ENCODE measurements at regions not wholly inside any gene's neighbourhood (a gene's known extent, or its start where the extent isn't known, plus 50 kb on each side); places are given as distances from the start of the nearest gene placed in this dataset.

DNA sequence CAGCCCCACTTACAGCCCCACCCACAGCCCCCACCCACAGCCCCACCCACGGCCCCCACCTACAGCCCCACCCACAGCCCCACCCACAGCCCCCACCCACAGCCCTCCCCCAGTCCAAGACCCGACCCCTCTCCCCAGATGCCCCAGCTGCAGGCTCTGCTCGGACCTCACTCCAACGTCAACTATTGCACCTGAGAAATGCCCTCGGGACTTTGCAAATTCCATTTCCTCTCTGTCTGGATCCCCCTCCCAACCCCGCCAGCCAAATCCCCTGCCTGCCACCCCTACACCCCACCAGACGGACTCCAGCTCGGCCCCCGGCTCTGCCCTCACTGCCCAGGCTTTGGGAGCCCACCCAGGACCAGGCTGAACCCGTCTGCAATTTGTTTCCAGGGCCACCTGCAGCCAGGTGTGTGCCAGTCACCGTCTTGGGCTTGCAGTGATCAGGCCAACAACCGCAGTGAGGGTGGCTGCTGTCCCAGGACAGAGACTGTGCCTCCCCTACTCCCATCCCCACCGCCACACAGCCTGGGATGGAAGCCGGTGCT, 662.8 kb downstream of the BRD1 start:
- DNase-seq: no peak
- intact Hi-C loops (cut with DNase I): no loop called here
- ATAC-seq (ENCODE audit: poor library complexity): no peak

DNA sequence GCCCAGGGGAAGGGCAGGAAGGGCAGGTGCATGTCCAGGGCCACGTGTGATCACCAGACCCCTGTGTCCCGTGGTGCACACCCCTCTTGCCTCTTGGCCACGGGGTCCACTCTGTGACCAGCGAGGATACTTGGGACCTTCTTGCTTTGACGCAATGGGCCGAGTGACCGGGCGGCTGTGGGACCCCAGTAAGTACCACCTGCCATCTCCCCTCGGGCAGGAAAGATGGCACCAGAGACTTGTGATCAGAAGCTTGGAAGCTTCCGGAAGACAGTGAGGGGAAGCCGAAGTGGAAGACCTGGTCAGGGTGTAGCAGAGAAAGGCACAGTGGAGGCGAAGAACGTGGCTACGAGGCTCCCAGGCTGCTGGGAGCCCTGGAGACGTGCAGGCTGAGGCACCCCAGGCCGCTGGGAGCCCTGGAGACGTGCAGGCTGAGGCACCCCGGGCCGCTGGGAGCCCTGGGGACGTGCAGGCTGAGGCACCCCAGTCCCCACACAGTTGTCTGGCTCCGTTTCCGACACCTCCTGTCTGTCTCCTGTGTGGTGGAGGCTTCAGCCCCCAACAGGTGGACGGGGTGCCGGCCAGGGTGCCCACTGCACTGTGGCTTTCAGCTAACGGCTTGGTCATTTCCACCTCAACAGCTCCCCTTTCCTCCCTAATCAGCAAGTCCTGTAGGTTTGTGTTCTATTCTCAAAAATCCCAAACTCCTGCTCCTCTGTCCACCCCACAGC, 663.5 kb downstream of the BRD1 start:
- intact Hi-C loops (cut with DNase I): no loop called here
- ATAC-seq (ENCODE audit: poor library complexity) (no peak), DNase-seq (no peak)

DNA sequence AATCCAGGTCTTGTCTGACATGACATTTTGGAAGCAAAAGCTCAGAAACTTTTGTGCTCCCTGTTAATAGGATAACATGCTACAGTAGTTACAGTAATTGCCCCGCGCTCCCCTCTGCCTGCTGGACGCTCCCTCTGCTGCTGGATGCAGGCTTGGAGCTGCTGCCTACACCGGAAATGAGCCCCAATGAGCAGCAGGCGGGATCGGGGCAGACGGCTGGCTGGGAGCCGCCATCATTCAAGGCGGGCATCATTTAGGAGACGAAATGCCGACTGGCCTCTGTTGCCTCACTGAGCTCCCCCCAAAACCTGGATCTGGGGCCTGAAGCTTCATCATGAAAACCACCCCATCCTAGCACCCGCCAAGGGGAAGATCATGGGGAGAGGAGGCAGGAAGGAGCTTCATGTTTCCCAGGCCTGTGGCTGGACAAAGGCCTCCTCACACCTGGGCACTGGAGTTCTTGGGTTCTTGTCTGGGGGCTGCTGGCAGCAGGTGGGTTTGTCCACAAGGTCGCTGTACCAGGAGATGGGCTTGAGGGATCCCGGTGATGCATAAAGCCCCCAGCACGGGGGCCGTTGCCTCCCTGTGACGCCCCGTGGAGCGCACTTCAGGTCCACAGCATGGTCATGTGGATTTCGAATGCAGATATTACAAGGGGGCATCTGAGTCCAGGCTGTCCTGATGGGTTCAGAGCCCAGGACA, 664.3 kb downstream of the BRD1 start:
- DNase-seq: no peak
- intact Hi-C loops (cut with DNase I): no loop called here
- ATAC-seq (ENCODE audit: poor library complexity): no peak

- DNase-seq: no peak
- no peak for ATAC-seq (ENCODE audit: poor library complexity)
- intact Hi-C loops (cut with DNase I): no loop called here
These were observed 664.8 kb downstream of the BRD1 start for GRCh38 chr22:49162841-49163240.

- no peak for DNase-seq
- intact Hi-C loops (cut with DNase I): no loop called here
- no peak for ATAC-seq (ENCODE audit: poor library complexity)
These were observed 666.4 kb downstream of the BRD1 start for GRCh38 chr22:49161002-49161850.

DNA sequence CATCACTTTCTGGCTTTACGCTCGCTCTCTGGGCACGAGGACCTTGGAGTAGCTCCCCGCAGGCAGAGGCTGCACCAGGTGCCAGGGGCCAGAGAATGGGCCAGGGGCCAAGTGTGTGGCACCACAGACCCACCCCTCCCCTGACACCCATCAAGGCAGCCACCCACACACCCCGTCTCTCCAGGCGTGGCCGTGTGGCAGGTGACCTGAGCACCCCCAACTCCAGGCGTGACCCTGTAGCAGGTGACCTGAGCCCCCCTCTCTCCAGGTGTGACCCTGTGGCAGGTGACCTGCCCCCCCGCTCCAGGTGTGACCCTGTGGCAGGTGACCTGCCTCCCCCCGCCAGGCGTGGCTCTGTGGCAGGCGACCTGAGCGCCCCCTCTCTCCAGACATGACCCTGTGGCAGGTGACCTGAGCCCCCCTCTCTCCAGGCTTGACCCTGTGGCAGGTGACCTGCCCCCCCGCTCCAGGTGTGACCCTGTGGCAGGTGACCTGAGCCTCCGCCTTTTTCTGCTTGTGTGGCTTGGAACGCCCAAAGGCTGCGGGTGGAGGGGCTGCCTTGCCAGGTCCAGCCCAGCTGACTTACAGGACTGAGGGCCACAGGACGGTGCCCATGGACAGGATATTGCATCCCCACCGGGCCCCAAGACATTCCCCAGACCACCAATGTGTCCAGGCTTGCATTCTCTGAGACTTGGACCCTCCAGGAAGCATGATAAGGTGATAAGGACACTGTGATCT, 667.2 kb downstream of the BRD1 start:
- intact Hi-C loops (cut with DNase I): no loop called here
- ATAC-seq (ENCODE audit: poor library complexity) (no peak), DNase-seq (no peak)

- DNase-seq (no peak), ATAC-seq (ENCODE audit: poor library complexity) (no peak)
- intact Hi-C loops (cut with DNase I): no loop called here
These were observed 668.0 kb downstream of the BRD1 start for GRCh38 chr22:49159711-49160110.

- intact Hi-C loops (cut with DNase I): no loop called here
- DNase-seq (no peak), ATAC-seq (ENCODE audit: poor library complexity) (no peak)
These were observed 668.7 kb downstream of the BRD1 start for GRCh38 chr22:49158741-49159564.

DNA sequence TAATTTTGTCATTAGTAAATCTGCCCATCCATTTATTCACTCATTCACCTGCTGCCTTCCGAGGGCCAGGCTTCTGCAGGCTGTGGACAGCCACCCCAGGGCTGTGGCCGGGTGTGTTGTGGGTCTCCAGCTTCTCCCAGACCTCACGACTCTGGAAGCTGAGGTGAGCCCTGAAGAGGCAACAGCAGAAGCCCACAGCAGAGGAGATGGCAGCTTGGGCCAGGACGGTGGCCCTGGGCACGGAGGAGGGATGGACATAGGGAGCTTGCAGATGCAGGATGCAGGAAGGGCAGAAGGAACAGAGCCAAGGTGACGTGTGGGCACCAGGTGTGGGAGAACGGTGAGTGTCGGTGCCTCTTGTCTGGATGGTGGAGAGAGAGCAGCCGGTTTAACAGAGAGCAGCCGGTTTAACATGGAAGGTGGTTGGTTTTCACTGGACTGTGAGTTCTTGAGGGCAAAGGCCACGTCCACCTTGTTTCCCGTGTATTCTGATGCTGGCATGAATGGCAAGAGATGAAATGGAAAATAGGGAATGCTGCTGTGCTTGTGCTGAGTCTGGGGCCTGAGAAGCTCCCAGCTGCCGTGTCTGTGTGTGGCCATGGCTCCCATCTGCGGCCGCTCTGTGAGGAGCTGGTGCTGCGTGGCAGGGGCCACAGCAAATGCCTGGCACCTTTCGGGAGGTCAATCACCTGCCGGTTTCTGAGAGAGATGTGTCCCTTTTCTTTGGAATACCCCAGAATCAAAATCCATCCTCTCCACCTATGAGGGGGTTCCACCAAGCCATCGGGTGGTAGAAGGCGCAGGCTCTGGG, 669.9 kb downstream of the BRD1 start:
- DNase-seq (no peak), ATAC-seq (ENCODE audit: poor library complexity) (no peak)
- intact Hi-C loops (cut with DNase I): no loop called here

DNA sequence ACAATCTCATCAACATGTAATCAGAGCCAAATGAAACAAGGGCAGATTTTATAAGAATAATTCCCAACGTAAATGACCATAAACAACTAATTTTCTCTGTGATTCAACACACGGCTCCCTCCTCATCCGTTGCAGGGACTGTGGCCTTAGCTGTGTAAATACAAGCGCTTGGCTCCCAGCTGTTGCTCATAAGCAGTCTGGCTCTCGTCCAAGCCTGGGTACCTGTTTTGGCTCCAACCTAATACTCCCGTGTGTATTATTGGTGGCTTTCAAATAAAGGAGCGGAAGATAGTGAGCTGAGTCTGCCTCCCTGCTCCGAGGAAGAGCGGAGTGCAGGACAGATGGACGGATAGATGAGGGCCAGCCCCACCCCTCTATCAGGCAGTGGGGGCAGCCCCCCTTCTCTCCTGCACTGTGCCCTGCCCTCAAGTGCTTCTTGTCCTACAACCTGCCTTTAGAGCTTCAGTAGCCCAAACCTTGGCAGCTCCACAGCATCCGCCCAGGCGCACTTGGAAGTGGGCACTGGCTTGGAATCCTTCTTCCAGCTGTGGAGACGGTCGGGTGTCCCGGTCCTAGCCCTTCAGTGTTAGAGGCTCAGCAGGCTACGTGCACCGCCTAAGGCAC, 670.9 kb downstream of the BRD1 start:
- intact Hi-C loops (cut with DNase I): no loop called here
- DNase-seq (no peak), ATAC-seq (ENCODE audit: poor library complexity) (no peak)

DNA sequence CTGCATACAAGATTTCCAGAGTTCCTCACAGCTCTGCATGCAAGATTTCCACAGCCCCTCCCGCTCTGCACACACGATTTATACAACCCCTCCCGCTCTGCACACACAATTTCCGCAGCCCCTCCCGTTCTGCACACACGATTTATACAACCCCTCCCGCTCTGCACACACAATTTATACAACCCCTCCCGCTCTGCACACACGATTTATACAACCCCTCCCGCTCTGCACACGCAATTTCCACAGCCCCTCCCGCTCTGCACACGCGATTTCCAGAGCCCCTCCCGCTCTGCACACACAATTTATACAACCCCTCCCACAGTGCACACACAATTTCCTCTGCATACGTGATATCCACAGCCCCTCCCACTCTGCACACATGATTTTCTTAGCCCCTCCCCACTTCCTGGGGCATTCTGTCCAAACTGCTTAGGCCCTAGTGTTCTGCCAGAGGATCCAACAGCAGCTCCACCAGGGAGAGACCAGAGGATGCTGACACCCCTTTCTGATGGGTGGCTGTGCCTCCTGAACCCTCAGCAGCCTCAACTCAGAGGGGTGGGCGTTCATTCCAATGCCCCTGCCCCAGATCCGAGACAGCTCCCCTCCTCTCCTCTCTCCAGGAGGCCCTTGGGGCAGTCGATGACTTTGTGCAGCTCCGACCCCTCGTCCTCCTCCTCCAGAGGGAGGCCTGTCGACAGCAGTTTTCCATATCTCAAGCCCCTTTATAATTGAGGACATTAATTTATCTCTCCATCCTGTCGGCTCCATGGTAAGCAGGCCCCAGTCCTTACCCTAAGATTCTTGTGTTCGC, 671.7 kb downstream of the BRD1 start:
- ATAC-seq (ENCODE audit: poor library complexity) (no peak), DNase-seq (no peak)
- intact Hi-C loops (cut with DNase I): no loop called here

DNA sequence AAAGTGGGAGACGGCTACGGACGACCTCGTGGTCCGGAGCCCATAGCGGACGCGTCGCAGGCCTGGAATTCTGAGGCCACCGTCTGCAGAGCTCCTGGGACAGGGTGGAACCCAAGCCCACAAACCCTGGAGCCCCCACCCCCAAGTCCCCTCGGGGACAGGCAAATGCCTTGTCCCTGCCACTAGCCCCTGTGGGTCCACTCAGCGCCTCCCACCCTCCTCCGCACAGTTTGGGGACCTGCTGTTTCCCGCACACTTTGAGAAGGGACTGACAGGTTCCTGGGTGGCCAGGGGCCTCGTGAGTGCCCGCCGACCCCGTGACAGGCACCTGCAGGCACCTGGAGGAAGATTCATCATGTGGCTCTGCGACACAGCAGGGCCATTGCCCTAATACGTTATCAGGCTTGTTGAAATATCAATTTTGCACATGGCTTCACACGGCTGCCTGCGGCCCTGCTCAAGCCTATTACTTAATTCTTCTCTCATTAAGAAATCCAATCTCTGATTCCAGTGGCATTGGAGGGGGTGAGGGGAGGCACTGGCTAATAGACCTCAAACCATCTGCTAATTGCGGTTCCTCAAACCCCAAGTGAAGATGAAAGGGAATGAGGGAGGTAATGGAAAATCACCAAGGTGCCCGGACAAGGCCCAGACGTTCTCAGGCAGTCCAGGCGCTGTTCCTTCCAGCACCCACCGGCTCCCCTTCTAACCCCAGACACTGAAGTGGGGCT, 672.5 kb downstream of the BRD1 start:
- no peak for ATAC-seq (ENCODE audit: poor library complexity)
- intact Hi-C loops (cut with DNase I): no loop called here
- DNase-seq: no peak

DNA sequence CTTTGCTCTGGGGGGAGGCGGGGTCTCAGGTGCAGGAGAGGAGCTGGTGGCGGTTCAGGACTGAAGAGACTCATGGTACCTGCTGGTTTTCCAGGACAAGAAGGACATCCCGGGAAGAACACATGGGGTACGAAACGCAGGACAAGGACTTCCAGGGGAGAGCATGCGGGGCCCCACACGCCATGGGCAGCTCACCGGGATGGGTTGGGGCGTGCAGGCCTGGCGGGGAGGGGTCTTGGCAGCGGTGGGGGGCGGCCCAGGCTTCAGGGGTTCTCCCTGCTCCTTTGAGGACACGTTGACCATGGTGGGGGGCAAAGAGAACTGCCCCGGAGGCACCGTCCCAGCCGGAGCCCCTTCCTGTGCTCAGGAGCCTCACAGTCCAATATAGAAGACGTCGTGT, 673.2 kb downstream of the BRD1 start:
- DNase-seq (no peak), ATAC-seq (ENCODE audit: poor library complexity) (no peak)

DNA sequence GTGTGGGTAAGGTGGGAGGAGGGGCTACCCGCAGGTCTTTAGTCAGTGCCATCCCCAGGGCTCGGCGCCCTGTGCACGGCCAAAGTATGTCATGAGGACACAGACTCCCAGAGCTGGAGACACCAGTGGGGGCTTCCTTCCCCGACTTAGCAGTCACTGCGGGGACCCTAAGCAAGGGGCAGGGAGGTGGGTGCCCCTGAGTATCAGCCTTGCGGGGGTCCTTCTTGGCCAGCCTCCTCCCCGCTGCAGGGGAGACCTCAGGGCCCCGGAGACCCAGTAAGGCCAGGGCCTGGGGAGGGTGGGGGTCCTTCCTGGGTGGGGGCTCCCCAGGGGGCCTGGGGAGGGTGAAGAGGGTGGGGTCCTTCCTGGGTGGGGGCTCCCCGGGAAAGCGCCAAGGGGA, 673.8 kb downstream of the BRD1 start:
- ATAC-seq (ENCODE audit: poor library complexity) (no peak), DNase-seq (no peak)
- intact Hi-C loops (cut with DNase I): no loop called here

More for the DNA sequence above, 673.2 kb downstream of the BRD1 start:
- intact Hi-C loops (cut with DNase I): no loop called here
